SU-DHL-6 (cell line): ENCODE measurements at regions not wholly inside any gene's neighbourhood (a gene's known extent, or its start where the extent isn't known, plus 50 kb on each side); places are given as distances from the start of the nearest gene placed in this dataset.

Experiments
- H2AFZ ChIP-seq: fragments of 200-600 bp; sonication (generic); 2 replicates; pipeline ENCODE4 v1.6.1; 2014; ENCODE audit warnings: low read depth, mild to moderate bottlenecking, moderate library complexity, mixed read lengths, antibody characterized with exemption, low read length; ENCODE audit not compliant: severe bottlenecking
- H3F3A ChIP-seq: fragments of 200-600 bp; shearing (Covaris generic); 2 replicates; pipeline ENCODE4 v1.6.0; 2016; ENCODE audit warnings: antibody characterized with exemption, mild to moderate bottlenecking; ENCODE audit not compliant: insufficient read depth
- H3K27ac ChIP-seq: fragments of 200-600 bp; sonication (generic); 2 replicates; pipeline ENCODE4 v1.5.1; 2016; ENCODE audit warnings: low read depth, mild to moderate bottlenecking, low read length, moderate library complexity, mixed read lengths
- H3K27me3 ChIP-seq: fragments of 200-600 bp; sonication (generic), shearing (Covaris generic); 2 replicates; pipeline ENCODE4 v1.6.0; 2014; ENCODE audit warnings: mild to moderate bottlenecking, low read length
- H3K36me3 ChIP-seq: fragments of 200-600 bp; sonication (generic); 2 replicates; pipeline ENCODE4 v1.6.1; 2014; ENCODE audit warnings: mild to moderate bottlenecking, low read length, mixed read lengths
- H3K4me2 ChIP-seq: fragments of 300-600, 200-600 bp; shearing (Covaris generic), sonication (generic); 2 replicates; pipeline ENCODE4 v1.6.0; 2014; ENCODE audit warnings: low read length, low read depth, mild to moderate bottlenecking; ENCODE audit not compliant: poor library complexity, severe bottlenecking
- H3K4me3 ChIP-seq: fragments of 200-600 bp; sonication (generic); 2 replicates; pipeline ENCODE4 v1.5.1; 2014; ENCODE audit warnings: antibody characterized with exemption, low read length, mild to moderate bottlenecking, mixed read lengths; ENCODE audit not compliant: insufficient read depth, poor library complexity, severe bottlenecking
- H3K79me2 ChIP-seq: fragments of 200-600 bp; sonication (generic); 2 replicates; pipeline ENCODE4 v1.6.1; 2014; ENCODE audit warnings: mild to moderate bottlenecking, low read length, moderate library complexity; ENCODE audit not compliant: insufficient read depth
- H3K9ac ChIP-seq: fragments of 200-600 bp; sonication (generic); 2 replicates; pipeline ENCODE4 v1.7.0; 2014; ENCODE audit warnings: mild to moderate bottlenecking, low read length
- H3K9me2 ChIP-seq: fragments of 200-600 bp; sonication (generic); replicated peaks from 2 replicates; pipeline ENCODE4 v1.6.1; 2014; ENCODE audit warnings: low read length; ENCODE audit not compliant: insufficient read depth
- H3K9me3 ChIP-seq: fragments of 200-600 bp; sonication (generic); 2 replicates; pipeline ENCODE4 v1.6.1; 2014; ENCODE audit warnings: low read length, mixed read lengths; ENCODE audit not compliant: insufficient read depth
- H4K20me1 ChIP-seq: fragments of 200-600 bp; sonication (generic); 2 replicates; pipeline ENCODE4 v1.6.1; 2014; ENCODE audit warnings: low read depth, mild to moderate bottlenecking, antibody characterized with exemption, low read length, moderate library complexity, mixed read lengths
- CTCF ChIP-seq: fragments of 200-600 bp; sonication (generic); IDR thresholded peaks from one replicate; pipeline ENCODE4 v1.5.1; 2017; ENCODE audit warnings: antibody characterized with exemption, mild to moderate bottlenecking, low read length, moderate library complexity; ENCODE audit not compliant: insufficient read depth, poor library complexity, severe bottlenecking
- EZH2phosphoT487 ChIP-seq: fragments of 200-600 bp; sonication (generic), shearing (Covaris generic); conservative IDR thresholded peaks from 2 replicates; pipeline ENCODE4 v1.6.1; 2018; ENCODE audit warnings: mild to moderate bottlenecking, antibody characterized with exemption, low read length, moderate library complexity, mixed read lengths

- Histone ChIP-seq H3K4me2 (no peak overlapping the region), H3F3A (no peaks in the 10 kb centered on the region)
Observed at GRCh38 chr1:222279591-222279990, 268.3 kb downstream of the HHIPL2 start.

DNA sequence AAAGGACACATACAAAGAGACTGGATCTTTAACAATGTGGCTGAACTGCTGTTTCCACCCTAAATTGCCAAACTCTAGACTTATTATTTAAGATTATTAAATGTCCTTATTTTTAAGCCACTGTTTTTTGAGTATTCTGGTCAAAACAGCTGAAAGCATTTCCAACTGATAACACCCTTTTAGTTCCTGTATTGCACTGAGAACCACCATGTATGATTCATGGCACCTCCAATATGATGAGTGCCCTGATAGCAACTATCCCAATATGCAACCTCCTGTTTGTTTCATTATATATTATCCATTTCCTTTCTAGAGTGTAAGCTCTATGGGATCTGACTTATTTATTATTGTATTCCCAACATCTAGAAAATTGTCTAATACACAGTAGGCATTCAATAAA lies 269.4 kb downstream of the HHIPL2 start:
- TF ChIP-seq EZH2phosphoT487: no peak
- no peak for TF ChIP-seq CTCF
- Histone ChIP-seq H3K27ac (no peak overlapping the region), H3K9ac (no peak overlapping the region), H3K4me3 (no peak overlapping the region), H3K79me2 (no peaks in the 10 kb centered on the region), H3K36me3 (no peaks in the 10 kb centered on the region), H3K9me3 (no peaks in the 10 kb centered on the region), H4K20me1 (no peaks in the 10 kb centered on the region), H3K27me3 (no peaks in the 10 kb centered on the region), H3K9me2 (no peaks in the 10 kb centered on the region), H3F3A (no peaks in the 10 kb centered on the region), H2AFZ (no peak overlapping the region), H3K4me2 (no peak overlapping the region)

More at GRCh38 chr1:222279591-222279990, 268.3 kb downstream of the HHIPL2 start:
- no peaks in the 10 kb centered on the region for H3K9me3 ChIP-seq
- no peak overlapping the region for H2AFZ ChIP-seq
- no peaks in the 10 kb centered on the region for H3K36me3 ChIP-seq
- no peaks in the 10 kb centered on the region for H3K27me3 ChIP-seq
- no peaks in the 10 kb centered on the region for H4K20me1 ChIP-seq
- H3K9ac ChIP-seq: no peak overlapping the region
- H3K4me3 ChIP-seq: no peak overlapping the region
- H3K9me2 ChIP-seq: no peaks in the 10 kb centered on the region
- H3K27ac ChIP-seq: no peak overlapping the region
- H3K79me2 ChIP-seq: no peaks in the 10 kb centered on the region
- no peak for TF ChIP-seq EZH2phosphoT487
- no peak for TF ChIP-seq CTCF

DNA sequence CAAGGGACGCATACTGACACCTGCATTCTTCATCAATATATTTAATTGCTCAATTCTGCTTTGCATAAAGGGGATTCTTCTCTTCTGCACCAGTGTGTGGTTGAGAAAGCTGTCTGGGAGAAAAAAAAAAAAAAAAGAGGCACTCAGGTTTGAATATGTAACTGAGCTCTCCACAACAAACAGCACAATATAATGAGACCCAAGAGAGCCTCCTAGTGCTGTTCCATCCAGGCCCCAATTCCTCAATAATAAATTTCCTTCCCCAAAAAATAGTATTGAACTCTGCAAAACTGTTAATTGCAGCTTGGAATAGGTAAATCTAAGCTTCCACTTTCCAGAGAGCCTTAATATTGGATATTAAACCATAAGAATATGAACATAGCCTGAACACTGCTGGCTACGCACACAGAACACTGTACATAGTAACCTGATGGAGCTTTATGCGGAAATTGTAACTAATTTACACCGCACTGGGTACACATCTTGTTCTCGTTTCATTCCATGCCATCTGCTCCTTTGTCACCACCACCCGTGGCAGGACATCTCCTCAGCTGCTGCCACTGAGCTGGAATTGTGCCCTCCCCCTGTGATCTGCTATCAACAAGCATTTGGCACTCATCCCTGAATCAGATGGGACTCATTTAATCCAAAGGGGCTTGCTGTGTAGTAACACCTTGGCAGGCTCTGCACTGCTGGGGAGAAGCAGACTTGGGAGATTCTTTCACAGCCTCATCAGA lies 272.0 kb downstream of the HHIPL2 start:
- Histone ChIP-seq H3K9me2 (no peaks in the 10 kb centered on the region), H3K9me3 (no peaks in the 10 kb centered on the region), H3K36me3 (no peaks in the 10 kb centered on the region), H3K9ac (no peak overlapping the region), H4K20me1 (no peaks in the 10 kb centered on the region), H3K79me2 (no peaks in the 10 kb centered on the region), H3K4me2 (no peak overlapping the region), H3K4me3 (no peak overlapping the region), H3K27me3 (no peaks in the 10 kb centered on the region), H3K27ac (no peak overlapping the region), H3F3A (no peaks in the 10 kb centered on the region), H2AFZ (no peak overlapping the region)
- TF ChIP-seq EZH2phosphoT487 (no peak), CTCF (no peak)
